ENCODE measurements at regions not wholly inside any gene's neighbourhood (a gene's known extent, or its start where the extent isn't known, plus 50 kb on each side); places are given as distances from the start of the nearest gene placed in this dataset.

GRCh38 chr2:3138621-3139020 lies 239.0 kb downstream of the EIPR1 start:
- no peaks in the 10 kb centered on the region for H4K20me1 ChIP-seq (ENCODE audit: insufficient read depth, low read length)
- H3K4me1 ChIP-seq (ENCODE audit: low read length) = no peaks in the 10 kb centered on the region
- H3K27me3 ChIP-seq (ENCODE audit: low read depth, low read length) = no peaks in the 10 kb centered on the region
- TF ChIP-seq CTCF (IDR thresholded peaks at IDR 0.05; ENCODE audit: low read depth, low read length) (no peak), EZH2phosphoT487 (IDR thresholded peaks at IDR 0.05; ENCODE audit: low read depth) (no peak)
- no peak overlapping the region for H3K9ac ChIP-seq (ENCODE audit: low read length)
- H3K27ac ChIP-seq (ENCODE audit: low read length) = no peak overlapping the region
- no peak overlapping the region for H3K4me3 ChIP-seq (ENCODE audit: low read length)
- H3K9me3 ChIP-seq (ENCODE audit: insufficient read depth, low read length) = no peaks in the 10 kb centered on the region
- no peaks in the 10 kb centered on the region for H3K79me2 ChIP-seq (ENCODE audit: low read length)
- no peak overlapping the region for H2AFZ ChIP-seq (ENCODE audit: low read depth, low read length)
- H3K36me3 ChIP-seq (replicated peaks; ENCODE audit: low read depth, low read length) = no peaks in the 10 kb centered on the region
- H3K4me2 ChIP-seq (ENCODE audit: low read length) = no peak overlapping the region

GRCh38 chr2:3137651-3138300 lies 239.8 kb downstream of the EIPR1 start:
- Histone ChIP-seq H3K27me3 (ENCODE audit: low read depth, low read length) (no peaks in the 10 kb centered on the region), H4K20me1 (ENCODE audit: insufficient read depth, low read length) (no peaks in the 10 kb centered on the region), H3K4me3 (ENCODE audit: low read length) (no peak overlapping the region), H3K9ac (ENCODE audit: low read length) (no peak overlapping the region), H3K79me2 (ENCODE audit: low read length) (no peaks in the 10 kb centered on the region), H2AFZ (ENCODE audit: low read depth, low read length) (no peak overlapping the region), H3K4me1 (ENCODE audit: low read length) (no peaks in the 10 kb centered on the region), H3K36me3 (replicated peaks; ENCODE audit: low read depth, low read length) (no peaks in the 10 kb centered on the region), H3K27ac (ENCODE audit: low read length) (no peak overlapping the region), H3K9me3 (ENCODE audit: insufficient read depth, low read length) (no peaks in the 10 kb centered on the region), H3K4me2 (ENCODE audit: low read length) (no peak overlapping the region)
- TF ChIP-seq EZH2phosphoT487 (IDR thresholded peaks at IDR 0.05; ENCODE audit: low read depth) (no peak), CTCF (IDR thresholded peaks at IDR 0.05; ENCODE audit: low read depth, low read length) (no peak)

- Histone ChIP-seq H3K36me3 (replicated peaks; ENCODE audit: low read depth, low read length) (no peaks in the 10 kb centered on the region), H2AFZ (ENCODE audit: low read depth, low read length) (no peak overlapping the region), H3K79me2 (ENCODE audit: low read length) (no peaks in the 10 kb centered on the region), H3K9ac (ENCODE audit: low read length) (no peak overlapping the region), H4K20me1 (ENCODE audit: insufficient read depth, low read length) (no peaks in the 10 kb centered on the region), H3K4me3 (ENCODE audit: low read length) (no peak overlapping the region), H3K27me3 (ENCODE audit: low read depth, low read length) (peaks cover 1% of the 10 kb centered on the region; the same call in 1 of the 2 replicates), H3K9me3 (ENCODE audit: insufficient read depth, low read length) (no peaks in the 10 kb centered on the region), H3K4me1 (ENCODE audit: low read length) (no peaks in the 10 kb centered on the region), H3K4me2 (ENCODE audit: low read length) (no peak overlapping the region), H3K27ac (ENCODE audit: low read length) (no peak overlapping the region)
- no peak for TF ChIP-seq EZH2phosphoT487 (IDR thresholded peaks at IDR 0.05; ENCODE audit: low read depth)
- TF ChIP-seq CTCF (IDR thresholded peaks at IDR 0.05; ENCODE audit: low read depth, low read length) = no peak
These were observed 241.9 kb downstream of the EIPR1 start for GRCh38 chr2:3135676-3136075.

GRCh38 chr2:3134026-3134571 lies 243.5 kb downstream of the EIPR1 start:
- peaks cover 12% of the 10 kb centered on the region for H3K27me3 ChIP-seq (ENCODE audit: low read depth, low read length)
- no peak overlapping the region for H2AFZ ChIP-seq (ENCODE audit: low read depth, low read length)
- TF ChIP-seq CTCF (IDR thresholded peaks at IDR 0.05; ENCODE audit: low read depth, low read length) (no peak), EZH2phosphoT487 (IDR thresholded peaks at IDR 0.05; ENCODE audit: low read depth) (no peak)
- no peak overlapping the region for H3K4me2 ChIP-seq (ENCODE audit: low read length)
- H3K36me3 ChIP-seq (replicated peaks; ENCODE audit: low read depth, low read length) = no peaks in the 10 kb centered on the region
- no peak overlapping the region for H3K27ac ChIP-seq (ENCODE audit: low read length)
- no peak overlapping the region for H3K4me3 ChIP-seq (ENCODE audit: low read length)
- H4K20me1 ChIP-seq (ENCODE audit: insufficient read depth, low read length) = no peaks in the 10 kb centered on the region
- no peaks in the 10 kb centered on the region for H3K79me2 ChIP-seq (ENCODE audit: low read length)
- no peak overlapping the region for H3K9ac ChIP-seq (ENCODE audit: low read length)
- H3K9me3 ChIP-seq (ENCODE audit: insufficient read depth, low read length) = no peaks in the 10 kb centered on the region
- 0 out of 2 replicates have a peak, but pooled peaks cover 3% of the 10 kb centered on the region for H3K4me1 ChIP-seq (ENCODE audit: low read length)
